ENCODE measurements at regions not wholly inside any gene's neighbourhood (a gene's known extent, or its start where the extent isn't known, plus 50 kb on each side); places are given as distances from the start of the nearest gene placed in this dataset.
"Not testable (repeated sequence)": the region's sequence is repeated elsewhere in the genome, so short reads cannot be mapped to it uniquely, and the experiment has no call there.

- no peak overlapping the region for H3K4me3 ChIP-seq (ENCODE audit: low read depth, low read length)
- no peak for DNase-seq (ENCODE audit: low read depth)
- no peak for TF ChIP-seq CTCF (IDR thresholded peaks at IDR 0.05; ENCODE audit: low read depth, low read length, missing control alignments)
Observed at GRCh38 chr1:233744779-233745513, 131.0 kb downstream of the KCNK1 start.

GRCh38 chr1:233750139-233750538 is 136.2 kb downstream of the KCNK1 start:
- no peak for DNase-seq (ENCODE audit: low read depth)
- H3K4me3 ChIP-seq (ENCODE audit: low read depth, low read length), result no peak overlapping the region
- TF ChIP-seq CTCF (IDR thresholded peaks at IDR 0.05; ENCODE audit: low read depth, low read length, missing control alignments), result no peak

GRCh38 chr1:233759665-233760064 is 144.8 kb upstream of the SLC35F3 start:
- H3K4me3 ChIP-seq (ENCODE audit: low read depth, low read length), result no peak overlapping the region
- no peak for DNase-seq (ENCODE audit: low read depth)
- no peak for TF ChIP-seq CTCF (IDR thresholded peaks at IDR 0.05; ENCODE audit: low read depth, low read length, missing control alignments)

GRCh38 chr1:233764304-233764703 is 140.2 kb upstream of the SLC35F3 start:
- H3K4me3 ChIP-seq (ENCODE audit: low read depth, low read length); DNase-seq (ENCODE audit: low read depth): not testable (repeated sequence)

GRCh38 chr1:233777566-233777965 is 126.9 kb upstream of the SLC35F3 start:
- no peak for TF ChIP-seq CTCF (IDR thresholded peaks at IDR 0.05; ENCODE audit: low read depth, low read length, missing control alignments)
- no peak for DNase-seq (ENCODE audit: low read depth)
- no peak overlapping the region for H3K4me3 ChIP-seq (ENCODE audit: low read depth, low read length)

- no peak overlapping the region for H3K4me3 ChIP-seq (ENCODE audit: low read depth, low read length)
- TF ChIP-seq CTCF (IDR thresholded peaks at IDR 0.05; ENCODE audit: low read depth, low read length, missing control alignments), result no peak
- no peak for DNase-seq (ENCODE audit: low read depth)
Observed at GRCh38 chr1:233780049-233780448, 124.4 kb upstream of the SLC35F3 start.

GRCh38 chr1:233782937-233783586 is 121.4 kb upstream of the SLC35F3 start:
- DNase-seq (ENCODE audit: low read depth), result no peak
- H3K4me3 ChIP-seq (ENCODE audit: low read depth, low read length), result no peak overlapping the region
- no peak for TF ChIP-seq CTCF (IDR thresholded peaks at IDR 0.05; ENCODE audit: low read depth, low read length, missing control alignments)

Measured in GM12864 (cell line).